SK-N-SH (cell line): ENCODE measurements at regions not wholly inside any gene's neighbourhood (a gene's known extent, or its start where the extent isn't known, plus 50 kb on each side); places are given as distances from the start of the nearest gene placed in this dataset.

Source experiments
- CTCF ChIA-PET: fragments of 300-600, 350-600 bp; formaldehyde crosslinking; extraction: SDS; loops from one replicate; lab custom pipeline; 2021; lab: Yijun Ruan, JAX
- POLR2A ChIA-PET: fragments of 350-600 bp; sonication (Branson Sonifier 250); formaldehyde crosslinking; extraction: SDS; loops from one replicate; lab custom pipeline; 2020; ENCODE audit warnings: antibody characterized with exemption, inconsistent platforms; lab: Yijun Ruan, JAX
- DNase-seq: peaks from one replicate; pipeline ENCODE4 v3.0.0; 2012
- H2AFZ ChIP-seq: fragments of 200-600 bp; sonication (generic); 2 replicates; pipeline ENCODE4 v1.8.1; 2016; ENCODE audit warnings: antibody characterized with exemption, mild to moderate bottlenecking, low read depth
- H3F3A ChIP-seq: fragments of 200-600 bp; sonication (generic); replicated peaks from 2 replicates; pipeline ENCODE3; 2016; ENCODE audit warnings: antibody characterized with exemption, mild to moderate bottlenecking; ENCODE audit not compliant: insufficient read depth
- H3K27ac ChIP-seq, 2 experiments: fragments of 200-500 bp in 1 of 2; fragments of 200-600 bp in 1 of 2; sonication (Bioruptor generic) in 1 of 2; sonication (generic), shearing (Covaris generic) in 1 of 2; 2 replicates each; pipeline versions ENCODE4 v1.5.1 to v1.6.1; 2014 to 2016; ENCODE audit warnings: low read depth in 2 of 2, inconsistent platforms in 1 of 2, low read length in 1 of 2, mild to moderate bottlenecking in 1 of 2, mixed read lengths in 1 of 2
- H3K27me3 ChIP-seq: fragments of 200-600 bp; sonication (generic), shearing (Covaris generic); 2 replicates; pipeline ENCODE4 v1.6.1; 2016; ENCODE audit warnings: mixed run types; ENCODE audit not compliant: insufficient read depth
- H3K36me3 ChIP-seq, 2 experiments: fragments of 200-500 bp in 1 of 2; fragments of 200-600 bp in 1 of 2; sonication (Bioruptor generic) in 1 of 2; sonication (generic) in 1 of 2; replicated peaks in 1 of 2; 2 replicates each; pipeline versions ENCODE3 to v1.5.1; 2014 to 2016; ENCODE audit warnings: low read length in 1 of 2, mild to moderate bottlenecking in 1 of 2; ENCODE audit not compliant: insufficient read depth in 2 of 2, control insufficient read depth in 1 of 2
- H3K4me1 ChIP-seq, 2 experiments: fragments of 200-500 bp in 1 of 2; fragments of 200-600 bp in 1 of 2; sonication (Bioruptor generic) in 1 of 2; sonication (generic), shearing (Covaris generic) in 1 of 2; 2 replicates each; pipeline versions ENCODE4 v1.5.1 to v1.6.1; 2014 to 2016; ENCODE audit warnings: low read depth in 1 of 2, low read length in 1 of 2, mixed run types in 1 of 2; ENCODE audit not compliant: insufficient read depth in 2 of 2, control insufficient read depth in 1 of 2
- H3K4me2 ChIP-seq: fragments of 200-600 bp; sonication (generic), shearing (Covaris generic); 2 replicates; pipeline ENCODE4 v1.6.1; 2017; ENCODE audit warnings: mixed run types
- H3K4me3 ChIP-seq, 2 experiments: fragments of 200-500 bp in 1 of 2; fragments of 200-600 bp in 1 of 2; sonication (Bioruptor generic) in 1 of 2; sonication (generic), shearing (Covaris generic) in 1 of 2; 2 replicates each; pipeline versions ENCODE4 v1.5.1 to v1.8.1; 2014 to 2016; ENCODE audit warnings: low read depth in 2 of 2, inconsistent platforms in 1 of 2, low read length in 1 of 2, mild to moderate bottlenecking in 1 of 2, mixed read lengths in 1 of 2, moderate library complexity in 1 of 2
- H3K79me2 ChIP-seq: fragments of 200-600 bp; sonication (generic); 2 replicates; pipeline ENCODE4 v1.8.1; 2017; ENCODE audit warnings: mild to moderate bottlenecking; ENCODE audit not compliant: insufficient read depth
- H3K9ac ChIP-seq: fragments of 200-600 bp; sonication (generic); 2 replicates; pipeline ENCODE4 v1.6.1; 2017; ENCODE audit warnings: mixed run types
- H3K9me2 ChIP-seq: fragments of 200-600 bp; sonication (generic); 2 replicates; pipeline ENCODE4 v1.6.1; 2017; ENCODE audit warnings: mixed run types
- H3K9me3 ChIP-seq: fragments of 200-600 bp; sonication (generic); 2 replicates; pipeline ENCODE4 v1.6.1; 2017; ENCODE audit warnings: mixed run types, mild to moderate bottlenecking, moderate library complexity
- H4K20me1 ChIP-seq: fragments of 200-600 bp; sonication (generic); 2 replicates; pipeline ENCODE4 v1.6.1; 2017; ENCODE audit warnings: mild to moderate bottlenecking, mixed run types; ENCODE audit not compliant: insufficient read depth
- CHD2 ChIP-seq: fragments of 150-350 bp; IDR thresholded peaks from 2 replicates; pipeline ENCODE4 v1.6.1; 2018; ENCODE audit warnings: low read length; ENCODE audit not compliant: partially characterized antibody
- CTCF ChIP-seq: fragments of 200-600 bp; sonication (generic); IDR thresholded peaks from 2 replicates; pipeline ENCODE4 v1.6.1; 2017; ENCODE audit warnings: antibody characterized with exemption, mild to moderate bottlenecking, moderate library complexity
- MEF2A ChIP-seq: IDR thresholded peaks from 2 replicates; pipeline ENCODE4 v1.4.0; 2012; ENCODE audit warnings: low read depth, borderline replicate concordance
- POLR2AphosphoS5 ChIP-seq: IDR thresholded peaks from 2 replicates; pipeline ENCODE4 v1.6.1; 2012; ENCODE audit warnings: low read depth, low read length
- RAD21 ChIP-seq: IDR thresholded peaks from 2 replicates; pipeline ENCODE4 v1.6.1; 2012; ENCODE audit warnings: mild to moderate bottlenecking, low read length
- RFX5 ChIP-seq: IDR thresholded peaks from 2 replicates; pipeline ENCODE4 v1.6.1; 2012; ENCODE audit warnings: mild to moderate bottlenecking, improper control_type of control experiment, low read length
- RXRA ChIP-seq: IDR thresholded peaks from 2 replicates; pipeline ENCODE4 v1.4.0; 2012; ENCODE audit warnings: low read depth, mild to moderate bottlenecking, borderline replicate concordance
- SIN3A ChIP-seq: IDR thresholded peaks from 2 replicates; pipeline ENCODE4 v1.6.1; 2012; ENCODE audit warnings: low read depth, mild to moderate bottlenecking, low read length, moderate library complexity, borderline replicate concordance
- WGBS: methylation state at CpG from one replicate; pipeline ENCODE4 v1.1.6; 2017; ENCODE audit warnings: low lambda C conversion rate; 5-methylcytosine and 5-hydroxymethylcytosine counted together
- TF ChIP-seq, protein P1 (sequence below): fragments of 150-350 bp; IDR thresholded peaks from 2 replicates; pipeline ENCODE4 v1.6.1; 2017; ENCODE audit warnings: antibody characterized with exemption, low read length, low read depth, borderline replicate concordance
- TF ChIP-seq, protein P2 (sequence below): IDR thresholded peaks from 2 replicates; pipeline ENCODE4 v1.4.0; 2012; ENCODE audit warnings: low read depth, borderline replicate concordance

DNA sequence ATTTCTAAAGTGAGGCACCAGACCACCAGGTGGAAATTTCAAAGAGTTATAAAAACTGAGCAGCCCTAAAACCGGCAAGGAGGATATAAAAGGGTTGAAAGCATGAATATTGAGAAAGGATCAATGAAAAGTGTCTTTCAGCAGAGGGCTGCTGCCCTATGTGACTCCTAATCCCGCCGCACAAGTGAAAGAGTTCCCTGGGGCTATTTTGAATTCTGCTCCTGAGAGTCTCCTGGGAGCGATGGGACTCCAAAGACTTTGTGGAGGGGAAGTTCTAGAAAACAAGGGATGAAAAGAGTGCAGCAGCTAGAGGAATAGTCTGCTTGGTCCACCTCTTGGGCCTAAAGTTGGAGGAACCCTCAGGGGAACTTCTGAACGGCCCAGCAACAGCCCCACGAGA, 205.2 kb downstream of the SP3 start:
- DNase-seq, result no peak
- Histone ChIP-seq H4K20me1 (no peaks in the 10 kb centered on the region), H2AFZ (no peak overlapping the region), H3K79me2 (no peaks in the 10 kb centered on the region), H3K9me3 (no peaks in the 10 kb centered on the region)
- WGBS, result 76% methylated on average over 6 of the region's 6 CpGs
- TF ChIP-seq CTCF (no peak), RXRA (no peak)
- TF ChIP-seq, all 33 proteins: peak for 0
- no peaks in the 10 kb centered on the region for H3K4me1 ChIP-seq
- ChIA-PET POLR2A (no interaction called here), CTCF (no interaction called here)
- H3K27ac ChIP-seq, result no peak overlapping the region
- H3K4me3 ChIP-seq, result no peak overlapping the region
- H3K27me3 ChIP-seq, result no peaks in the 10 kb centered on the region; the same call in 1 of the 2 replicates
- H3F3A ChIP-seq, result no peaks in the 10 kb centered on the region
- H3K4me2 ChIP-seq, result no peak overlapping the region
- H3K9me2 ChIP-seq, result no peaks in the 10 kb centered on the region
- no peak overlapping the region for H3K9ac ChIP-seq
- H3K36me3 ChIP-seq, result no peaks in the 10 kb centered on the region

GRCh38 chr2:173760553-173760952, 204.6 kb downstream of the SP3 start:
- no peak overlapping the region for H3K4me2 ChIP-seq
- no peaks in the 10 kb centered on the region for H3K36me3 ChIP-seq
- no peak overlapping the region for H2AFZ ChIP-seq
- 79% methylated on average over 3 of the region's 3 CpGs for WGBS
- no peak overlapping the region for H3K4me3 ChIP-seq
- no peaks in the 10 kb centered on the region for H4K20me1 ChIP-seq
- H3K4me1 ChIP-seq, result no peaks in the 10 kb centered on the region
- no peak overlapping the region for H3K27ac ChIP-seq
- no peaks in the 10 kb centered on the region for H3K9me3 ChIP-seq
- POLR2A ChIA-PET, result no interaction called here
- no peaks in the 10 kb centered on the region for H3K79me2 ChIP-seq
- TF ChIP-seq POLR2AphosphoS5 (no peak), MEF2A (no peak), RFX5 (no peak), RAD21 (no peak), CHD2 (no peak), SIN3A (no peak)
- TF ChIP-seq, protein P1, sequence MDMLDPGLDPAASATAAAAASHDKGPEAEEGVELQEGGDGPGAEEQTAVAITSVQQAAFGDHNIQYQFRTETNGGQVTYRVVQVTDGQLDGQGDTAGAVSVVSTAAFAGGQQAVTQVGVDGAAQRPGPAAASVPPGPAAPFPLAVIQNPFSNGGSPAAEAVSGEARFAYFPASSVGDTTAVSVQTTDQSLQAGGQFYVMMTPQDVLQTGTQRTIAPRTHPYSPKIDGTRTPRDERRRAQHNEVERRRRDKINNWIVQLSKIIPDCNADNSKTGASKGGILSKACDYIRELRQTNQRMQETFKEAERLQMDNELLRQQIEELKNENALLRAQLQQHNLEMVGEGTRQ, result no peak
- TF ChIP-seq, protein P2, sequence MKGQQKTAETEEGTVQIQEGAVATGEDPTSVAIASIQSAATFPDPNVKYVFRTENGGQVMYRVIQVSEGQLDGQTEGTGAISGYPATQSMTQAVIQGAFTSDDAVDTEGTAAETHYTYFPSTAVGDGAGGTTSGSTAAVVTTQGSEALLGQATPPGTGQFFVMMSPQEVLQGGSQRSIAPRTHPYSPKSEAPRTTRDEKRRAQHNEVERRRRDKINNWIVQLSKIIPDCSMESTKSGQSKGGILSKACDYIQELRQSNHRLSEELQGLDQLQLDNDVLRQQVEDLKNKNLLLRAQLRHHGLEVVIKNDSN, result no peak
- TF ChIP-seq, all 33 proteins: peak for 0
- no peak overlapping the region for H3K9ac ChIP-seq
- no peaks in the 10 kb centered on the region for H3F3A ChIP-seq
- DNase-seq, result no peak
- no peaks in the 10 kb centered on the region for H3K27me3 ChIP-seq
- no peaks in the 10 kb centered on the region for H3K9me2 ChIP-seq
- CTCF ChIA-PET, result no interaction called here
